Renal pelvis (tissue), 1 donor: ENCODE measurements at regions not wholly inside any gene's neighbourhood (a gene's known extent, or its start where the extent isn't known, plus 50 kb on each side); places are given as distances from the start of the nearest gene placed in this dataset.

ENCODE experiments used
- DNase-seq: peaks from one replicate; pipeline ENCODE4 v3.0.0-alpha.2; 2013

- no peak for DNase-seq
Observed at GRCh38 chr11:36877149-36877548, 279.1 kb upstream of the RAG2 start.

GRCh38 chr11:36876266-36876665 lies 278.2 kb upstream of the RAG2 start:
- DNase-seq: peak; percentile 55

- DNase-seq: peak; percentile 52
Observed at GRCh38 chr11:36874291-36874690, 276.3 kb upstream of the RAG2 start.

GRCh38 chr11:36870361-36870760 lies 272.3 kb upstream of the RAG2 start:
- no peak for DNase-seq

GRCh38 chr11:36868380-36868779 lies 270.3 kb upstream of the RAG2 start:
- no peak for DNase-seq

- DNase-seq: peak; percentile 33
Observed at GRCh38 chr11:36865846-36866245, 267.8 kb upstream of the RAG2 start.

GRCh38 chr11:36854875-36855274 lies 256.8 kb upstream of the RAG2 start:
- DNase-seq: no peak

GRCh38 chr11:36848660-36849059 lies 250.6 kb upstream of the RAG2 start:
- no peak for DNase-seq

GRCh38 chr11:36840378-36840777 lies 242.3 kb upstream of the RAG2 start:
- DNase-seq: no peak

GRCh38 chr11:36837831-36838437 lies 239.9 kb upstream of the RAG2 start:
- no peak for DNase-seq

GRCh38 chr11:36825251-36825650 lies 227.2 kb upstream of the RAG2 start:
- DNase-seq: no peak

- no peak for DNase-seq
Observed at GRCh38 chr11:36824349-36824748, 226.3 kb upstream of the RAG2 start.

GRCh38 chr11:36822829-36823228 lies 224.8 kb upstream of the RAG2 start:
- no peak for DNase-seq

GRCh38 chr11:36818410-36818809 lies 220.4 kb upstream of the RAG2 start:
- no peak for DNase-seq

- no peak for DNase-seq
Observed at GRCh38 chr11:36817336-36817965, 219.4 kb upstream of the RAG2 start.

- no peak for DNase-seq
Observed at GRCh38 chr11:36809303-36809702, 211.3 kb upstream of the RAG2 start.

- no peak for DNase-seq
Observed at GRCh38 chr11:36807871-36808270, 209.8 kb upstream of the RAG2 start.

GRCh38 chr11:36803084-36803483 lies 205.0 kb upstream of the RAG2 start:
- no peak for DNase-seq

GRCh38 chr11:36792996-36793914 lies 195.2 kb upstream of the RAG2 start:
- DNase-seq: peak; percentile 33

- no peak for DNase-seq
Observed at GRCh38 chr11:36791957-36792356, 193.9 kb upstream of the RAG2 start.

GRCh38 chr11:36790526-36790925 lies 192.5 kb upstream of the RAG2 start:
- peak; percentile 34 for DNase-seq

- DNase-seq: no peak
Observed at GRCh38 chr11:36783808-36784207, 185.8 kb upstream of the RAG2 start.

- no peak for DNase-seq
Observed at GRCh38 chr11:36779791-36780190, 181.8 kb upstream of the RAG2 start.
